Calu3 (cell line): ENCODE measurements at regions not wholly inside any gene's neighbourhood (a gene's known extent, or its start where the extent isn't known, plus 50 kb on each side); places are given as distances from the start of the nearest gene placed in this dataset.

ENCODE experiments used
- BruUV-seq: library from RNA; stranded (reverse); fragments of 400-500 nt; replicated peaks from 2 replicates; lab custom pipeline; 2021; lab: Mats Ljungman, UMichigan
- CTCF ChIA-PET: fragments of 300-600 bp; sonication (Branson Sonifier 250); formaldehyde crosslinking; loops from one replicate; lab custom pipeline; 2022; ENCODE audit warnings: antibody characterized with exemption; lab: Charles Lee
- DNase-seq: peaks from one replicate; pipeline ENCODE4 v3.0.0; 2022
- H3K27ac Mint-ChIP-seq: one replicate; pipeline ENCODE4 v1.8.0; 2022; ENCODE audit warnings: mixed read lengths; ENCODE audit not compliant: unreplicated experiment
- H3K27me3 Mint-ChIP-seq: one replicate; pipeline ENCODE4 v1.8.0; 2022; ENCODE audit warnings: mixed read lengths; ENCODE audit not compliant: unreplicated experiment
- H3K36me3 Mint-ChIP-seq: one replicate; pipeline ENCODE4 v1.8.0; 2022; ENCODE audit warnings: mild to moderate bottlenecking, moderate library complexity, mixed read lengths; ENCODE audit not compliant: insufficient read depth, unreplicated experiment
- H3K4me1 Mint-ChIP-seq: one replicate; pipeline ENCODE4 v1.8.0; 2022; ENCODE audit warnings: mild to moderate bottlenecking, low read depth, mixed read lengths; ENCODE audit not compliant: unreplicated experiment
- H3K4me3 Mint-ChIP-seq: one replicate; pipeline ENCODE4 v1.8.0; 2022; ENCODE audit warnings: mild to moderate bottlenecking, low read depth, moderate library complexity, mixed read lengths; ENCODE audit not compliant: unreplicated experiment
- H3K9me3 Mint-ChIP-seq: one replicate; pipeline ENCODE4 v1.8.0; 2022; ENCODE audit warnings: low read depth, mixed read lengths; ENCODE audit not compliant: unreplicated experiment
- CTCF ChIP-seq: fragments of 200-600 bp; IDR thresholded peaks from one replicate; pipeline ENCODE4 v1.8.0; 2022; ENCODE audit warnings: antibody characterized with exemption; ENCODE audit not compliant: unreplicated experiment
- intact Hi-C: fragments of 100-400 bp; cut with micrococcal nuclease; formaldehyde crosslinking; loops from one replicate; pipeline ENCODE4 v1.10.0; 2022; ENCODE audit not compliant: unreplicated experiment

- no TSS peak for BruUV-seq
- no peak overlapping the region for H3K27ac Mint-ChIP-seq
These were observed 265.0 kb upstream of the HS3ST1 start for GRCh38 chr4:11693693-11694092.

GRCh38 chr4:11691236-11691635, 262.5 kb upstream of the HS3ST1 start:
- intact Hi-C loops, result no loop called here
- H3K27ac Mint-ChIP-seq, result no peak overlapping the region
- DNase-seq, result no peak
- no peak overlapping the region for H3K4me3 Mint-ChIP-seq
- TF ChIP-seq CTCF, result no peak
- CTCF ChIA-PET, result no interaction called here
- no peaks in the 10 kb centered on the region for H3K4me1 Mint-ChIP-seq
- H3K36me3 Mint-ChIP-seq, result no peaks in the 10 kb centered on the region
- no TSS peak for BruUV-seq
- H3K27me3 Mint-ChIP-seq, result no peaks in the 10 kb centered on the region
- H3K9me3 Mint-ChIP-seq, result peaks cover 6% of the 10 kb centered on the region

More at GRCh38 chr4:11693693-11694092, 265.0 kb upstream of the HS3ST1 start:
- intact Hi-C loops, result no loop called here
- Mint-ChIP-seq H3K4me1 (peaks cover 17% of the 10 kb centered on the region), H3K27me3 (no peaks in the 10 kb centered on the region), H3K4me3 (no peak overlapping the region), H3K9me3 (peaks cover 6% of the 10 kb centered on the region), H3K36me3 (no peaks in the 10 kb centered on the region)
- TF ChIP-seq CTCF, result no peak
- DNase-seq, result no peak
- CTCF ChIA-PET, result no interaction called here

GRCh38 chr4:11687727-11688126, 259.0 kb upstream of the HS3ST1 start:
- Mint-ChIP-seq H3K36me3 (no peaks in the 10 kb centered on the region), H3K4me1 (no peaks in the 10 kb centered on the region), H3K9me3 (peaks cover 2% of the 10 kb centered on the region), H3K27me3 (no peaks in the 10 kb centered on the region), H3K27ac (no peak overlapping the region), H3K4me3 (no peak overlapping the region)
- intact Hi-C loops, result no loop called here
- CTCF ChIA-PET, result no interaction called here
- no peak for DNase-seq
- TF ChIP-seq CTCF, result no peak
- no TSS peak for BruUV-seq

- H3K9me3 Mint-ChIP-seq, result no peaks in the 10 kb centered on the region
- no peak overlapping the region for H3K4me3 Mint-ChIP-seq
- no peak overlapping the region for H3K27ac Mint-ChIP-seq
- peaks cover 8% of the 10 kb centered on the region for H3K4me1 Mint-ChIP-seq
- no peaks in the 10 kb centered on the region for H3K36me3 Mint-ChIP-seq
- CTCF ChIA-PET, result no interaction called here
- no peaks in the 10 kb centered on the region for H3K27me3 Mint-ChIP-seq
- BruUV-seq, result no TSS peak
- intact Hi-C loops, result no loop called here
- no peak for DNase-seq
- no peak for TF ChIP-seq CTCF
These were observed 256.8 kb upstream of the HS3ST1 start for GRCh38 chr4:11685481-11685880.
